GM19397 (cell line): ENCODE measurements at regions not wholly inside any gene's neighbourhood (a gene's known extent, or its start where the extent isn't known, plus 50 kb on each side); places are given as distances from the start of the nearest gene placed in this dataset.
A peak's percentile ranks its signal among the peaks of the same experiment; 100 is the strongest.
"Not testable (repeated sequence)": the region's sequence is repeated elsewhere in the genome, so short reads cannot be mapped to it uniquely, and the experiment has no call there.

ENCODE experiments used
- ATAC-seq: cut with Tn5 transposase; IDR thresholded peaks from one replicate; pipeline ENCODE4 v1.9.1; 2021; ENCODE audit warnings: mild to moderate bottlenecking, moderate library complexity; ENCODE audit not compliant: unreplicated experiment

DNA sequence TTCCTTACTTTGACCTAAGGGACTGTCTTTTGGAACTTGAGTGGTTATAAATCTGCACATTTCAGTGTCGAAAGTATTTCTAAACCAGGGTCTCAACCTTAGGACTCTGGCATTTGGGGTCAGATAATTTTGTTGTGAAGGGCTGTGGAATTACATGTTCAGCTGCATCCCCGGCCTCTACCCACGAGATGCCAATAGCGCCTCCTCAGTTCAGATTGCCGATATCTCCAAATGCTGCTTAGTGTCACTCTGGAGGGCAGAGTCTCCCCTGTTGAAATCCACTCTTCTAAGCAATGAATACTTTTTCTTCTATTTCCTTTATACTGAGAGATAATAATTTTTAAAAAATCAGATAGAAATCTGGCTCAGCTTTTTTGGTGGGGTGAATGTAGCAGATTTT is 379.4 kb upstream of the RGS6 start:
- ATAC-seq: no peak

DNA sequence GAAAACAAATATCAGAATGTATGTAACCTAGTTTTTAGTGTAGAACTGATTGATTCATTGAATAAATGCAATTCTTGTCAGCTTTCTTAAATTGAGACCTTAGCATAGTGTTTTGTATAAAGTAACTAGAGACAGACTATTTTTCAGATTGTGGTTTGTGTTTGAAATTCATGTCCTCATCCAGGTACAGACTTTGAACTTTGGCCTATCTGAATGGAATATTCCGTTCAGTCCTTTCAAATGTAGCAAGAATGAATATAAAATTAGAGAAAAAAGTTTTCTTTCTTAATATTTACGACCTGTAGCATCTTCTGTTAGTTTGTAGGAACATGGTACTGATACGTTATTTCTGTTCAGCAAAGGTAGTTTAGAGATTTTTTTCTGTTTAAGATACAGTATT is 378.4 kb upstream of the RGS6 start:
- ATAC-seq: no peak

DNA sequence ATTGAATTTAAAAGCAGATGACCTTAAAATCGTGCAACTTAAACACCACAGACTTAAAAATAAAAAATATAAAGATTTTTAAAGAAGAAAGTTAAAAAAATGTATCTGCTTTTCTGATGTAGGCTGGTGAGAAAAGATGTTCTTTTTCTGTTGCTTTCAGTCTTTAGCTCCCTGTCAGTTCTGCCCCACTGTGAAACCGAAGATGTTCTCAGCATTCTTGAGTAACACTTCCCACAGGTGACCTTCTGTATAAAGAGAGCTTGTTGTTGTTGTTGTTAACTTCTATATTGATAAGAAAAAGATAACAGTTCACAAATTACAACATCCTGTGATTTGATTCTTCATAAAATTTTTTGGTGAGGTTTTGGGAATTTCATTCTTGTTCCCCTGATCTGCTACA is 377.9 kb upstream of the RGS6 start:
- no peak for ATAC-seq

GRCh38 chr14:71554959-71555612 is 377.1 kb upstream of the RGS6 start:
- ATAC-seq: peak; percentile 27

- ATAC-seq: peak; percentile 83
Measured at GRCh38 chr14:71555654-71556559, 376.3 kb upstream of the RGS6 start.

DNA sequence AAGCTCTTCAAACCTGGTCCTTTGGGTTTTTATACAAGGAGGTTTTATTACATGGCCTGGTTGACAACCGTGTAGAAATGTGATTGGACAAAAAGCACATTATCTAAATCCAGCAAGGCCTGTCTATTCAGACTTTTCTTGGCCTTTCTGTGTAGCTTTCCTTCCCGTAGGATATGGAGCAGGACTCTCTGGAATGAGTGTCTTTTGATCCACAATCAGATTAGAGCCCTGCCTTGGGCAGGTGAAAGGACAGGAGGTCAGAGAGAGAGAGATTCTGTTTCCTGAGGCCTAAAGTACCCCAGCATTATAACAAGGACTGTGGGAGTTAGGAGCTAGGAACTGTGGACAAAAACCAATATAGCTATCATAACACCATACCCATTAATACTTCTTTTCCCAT is 375.5 kb upstream of the RGS6 start:
- no peak for ATAC-seq

DNA sequence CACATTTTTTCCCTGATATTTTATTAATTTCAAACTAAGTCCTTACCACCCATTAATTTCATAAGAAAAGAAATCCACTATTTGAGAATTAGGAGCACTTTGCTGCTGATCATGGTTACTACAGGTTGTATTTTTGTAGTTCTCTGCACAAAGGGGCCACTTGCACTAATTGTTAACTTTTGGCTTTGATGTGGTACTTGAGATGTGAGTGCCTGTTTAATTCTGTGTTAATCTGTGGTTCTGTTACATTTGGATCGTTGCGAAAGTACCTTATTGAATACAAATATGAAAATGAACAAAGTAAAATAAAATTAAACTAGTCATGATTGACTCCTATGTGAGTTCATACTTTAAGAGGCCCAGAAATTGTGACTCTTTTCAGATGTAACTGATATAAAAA is 374.9 kb upstream of the RGS6 start:
- no peak for ATAC-seq

- ATAC-seq: not testable (repeated sequence)
Measured at GRCh38 chr14:71558943-71559342, 373.3 kb upstream of the RGS6 start.

DNA sequence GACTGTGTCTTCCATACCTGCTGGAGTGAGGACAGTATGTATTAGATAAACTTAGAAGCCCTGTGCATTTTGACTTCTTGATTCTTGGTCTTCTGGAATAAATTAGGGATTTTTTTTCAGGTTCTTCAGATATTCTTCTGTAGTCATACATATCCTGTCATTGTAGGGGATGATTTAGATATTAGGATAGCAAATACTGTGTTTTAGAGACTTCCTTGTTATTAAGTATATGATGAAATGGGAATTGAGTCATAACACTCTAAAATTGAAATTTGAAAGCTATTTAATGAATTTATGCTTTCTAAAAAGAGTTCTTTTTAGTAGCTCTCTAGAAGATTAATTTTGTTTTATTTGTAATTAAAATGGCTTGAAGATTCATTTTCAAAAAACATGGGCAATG is 371.5 kb upstream of the RGS6 start:
- no peak for ATAC-seq

DNA sequence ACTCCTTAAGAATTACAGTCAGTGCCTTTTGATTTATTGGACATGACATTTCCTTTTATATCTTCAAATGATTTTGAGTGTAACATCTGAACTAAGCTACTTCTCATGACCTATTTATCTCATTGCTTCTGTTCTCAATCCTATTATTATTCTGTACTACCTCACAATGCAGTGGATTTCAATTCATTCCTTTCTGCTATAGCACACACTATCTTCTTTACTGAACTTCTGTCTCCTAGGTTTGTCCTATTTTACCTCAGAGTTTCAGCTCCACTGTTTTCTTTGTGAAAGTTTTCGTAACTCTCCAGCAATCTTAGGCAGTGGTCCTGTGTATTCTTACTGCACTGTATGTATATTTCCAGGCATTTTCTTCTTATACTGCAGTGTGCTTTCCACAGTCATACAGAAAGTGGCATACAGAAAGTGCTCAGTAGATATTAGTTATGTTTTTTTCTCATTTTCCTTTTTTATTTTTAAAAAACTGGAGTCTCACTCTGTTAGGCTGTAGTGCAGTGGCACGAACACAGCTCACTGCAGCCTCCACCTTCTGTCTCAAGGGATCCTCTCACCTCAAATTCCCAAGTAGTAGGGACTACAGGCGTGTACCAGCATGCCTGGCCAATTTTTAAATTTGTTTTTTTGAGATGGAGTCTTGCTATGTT is 368.6 kb upstream of the RGS6 start:
- no peak for ATAC-seq

DNA sequence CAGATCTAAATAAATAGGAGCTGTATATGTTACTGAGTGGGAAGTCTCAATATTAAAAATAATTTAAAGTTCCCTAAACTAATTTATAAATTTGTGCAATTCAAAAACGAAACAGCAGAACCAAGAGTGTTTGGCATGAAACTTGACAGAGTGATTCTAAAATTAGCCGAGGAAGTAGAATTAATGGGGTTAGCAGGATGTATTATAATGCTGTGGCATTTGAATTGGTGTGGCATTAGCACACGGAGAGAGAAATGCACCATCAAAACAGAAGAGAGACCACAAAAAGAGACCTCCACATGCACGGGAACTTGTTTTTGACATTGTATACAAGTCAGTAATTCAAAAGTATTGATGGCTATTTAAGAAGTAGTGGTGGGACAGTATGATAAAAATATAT is 366.0 kb upstream of the RGS6 start:
- ATAC-seq: peak; percentile 63

- ATAC-seq: not testable (repeated sequence)
Measured at GRCh38 chr14:71567499-71568133, 364.6 kb upstream of the RGS6 start.

- ATAC-seq: no peak
Measured at GRCh38 chr14:71574976-71575375, 357.3 kb upstream of the RGS6 start.

GRCh38 chr14:71576472-71576871 is 355.8 kb upstream of the RGS6 start:
- ATAC-seq: no peak

DNA sequence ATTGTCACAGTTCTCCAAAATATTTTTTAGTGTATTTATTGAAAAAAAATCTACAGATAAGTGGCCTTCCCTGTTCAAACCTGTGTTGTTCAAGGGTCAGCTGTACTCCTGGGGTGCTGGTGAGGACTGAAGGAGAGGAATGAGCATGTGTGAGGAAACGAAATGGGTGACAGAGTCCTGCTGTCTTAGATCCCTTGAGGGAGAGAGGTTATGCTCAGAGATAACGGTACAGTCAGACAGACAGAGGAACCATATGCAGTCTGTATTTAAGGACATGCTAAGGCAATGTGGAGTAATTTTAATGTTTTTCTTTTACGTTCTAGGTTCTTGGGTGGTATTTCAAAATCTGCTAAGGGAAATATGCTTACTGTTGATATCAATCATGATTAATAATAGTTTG is 352.9 kb upstream of the RGS6 start:
- no peak for ATAC-seq

- no peak for ATAC-seq
Measured at GRCh38 chr14:71582705-71583104, 349.5 kb upstream of the RGS6 start.

- no peak for ATAC-seq
Measured at GRCh38 chr14:71583194-71583593, 349.0 kb upstream of the RGS6 start.

GRCh38 chr14:71583705-71584104 is 348.5 kb upstream of the RGS6 start:
- ATAC-seq: no peak

- no peak for ATAC-seq
Measured at GRCh38 chr14:71585361-71585760, 346.9 kb upstream of the RGS6 start.

GRCh38 chr14:71586131-71586897 is 345.9 kb upstream of the RGS6 start:
- no peak for ATAC-seq

DNA sequence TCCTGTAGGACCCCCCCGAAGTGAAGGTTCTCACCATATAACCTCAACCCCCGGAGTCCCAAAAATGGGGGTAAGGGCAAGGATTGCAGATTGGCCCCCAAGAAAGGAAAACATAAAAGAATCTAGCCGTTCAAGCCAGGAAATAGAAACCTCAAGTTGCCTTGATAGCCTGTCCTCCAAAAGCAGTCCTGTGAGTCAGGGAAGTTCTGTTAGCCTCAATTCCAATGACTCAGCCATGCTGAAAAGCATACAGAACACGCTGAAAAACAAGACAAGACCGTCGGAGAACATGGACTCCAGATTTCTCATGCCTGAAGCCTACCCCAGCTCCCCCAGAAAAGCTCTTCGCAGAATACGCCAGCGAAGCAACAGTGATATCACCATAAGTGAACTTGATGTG is 344.2 kb upstream of the RGS6 start:
- ATAC-seq: no peak
